NOMO-1 (cell line): ENCODE measurements at regions not wholly inside any gene's neighbourhood (a gene's known extent, or its start where the extent isn't known, plus 50 kb on each side); places are given as distances from the start of the nearest gene placed in this dataset.

Source experiments
- DNase-seq, 2 experiments: peaks; one replicate each; lab custom pipeline; 2025; ENCODE audit not compliant: unreplicated experiment in 2 of 2; lab: John Stamatoyannopoulos, UW

GRCh38 chr5:5711112-5711511 is 288.6 kb downstream of the ICE1 start:
- DNase-seq, result no peak

GRCh38 chr5:5710471-5710870 is 288.0 kb downstream of the ICE1 start:
- no peak for DNase-seq

- DNase-seq, result no peak
Measured at GRCh38 chr5:5708367-5708919, 286.0 kb downstream of the ICE1 start.

- no peak for DNase-seq
Measured at GRCh38 chr5:5705010-5705409, 282.5 kb downstream of the ICE1 start.

GRCh38 chr5:5704352-5704751 is 281.9 kb downstream of the ICE1 start:
- DNase-seq, result no peak

GRCh38 chr5:5702934-5703333 is 280.5 kb downstream of the ICE1 start:
- no peak for DNase-seq

- DNase-seq, result peak; percentile 33 to 45
Measured at GRCh38 chr5:5700549-5700948, 278.1 kb downstream of the ICE1 start.

- no peak for DNase-seq
Measured at GRCh38 chr5:5699062-5699461, 276.6 kb downstream of the ICE1 start.

GRCh38 chr5:5695266-5695665 is 272.8 kb downstream of the ICE1 start:
- no peak for DNase-seq

- no peak for DNase-seq
Measured at GRCh38 chr5:5688925-5689310, 266.4 kb downstream of the ICE1 start.

- DNase-seq, result no peak
Measured at GRCh38 chr5:5688194-5688924, 265.9 kb downstream of the ICE1 start.

- DNase-seq, result no peak
Measured at GRCh38 chr5:5687113-5687512, 264.6 kb downstream of the ICE1 start.

- DNase-seq, result no peak
Measured at GRCh38 chr5:5686356-5686755, 263.9 kb downstream of the ICE1 start.

GRCh38 chr5:5685737-5686136 is 263.3 kb downstream of the ICE1 start:
- no peak for DNase-seq

GRCh38 chr5:5683174-5683573 is 260.7 kb downstream of the ICE1 start:
- DNase-seq, result no peak

- no peak for DNase-seq
Measured at GRCh38 chr5:5678909-5679308, 256.4 kb downstream of the ICE1 start.

GRCh38 chr5:5677738-5678137 is 255.3 kb downstream of the ICE1 start:
- DNase-seq, result no peak

GRCh38 chr5:5676218-5676617 is 253.7 kb downstream of the ICE1 start:
- DNase-seq, result no peak

GRCh38 chr5:5675511-5675910 is 253.0 kb downstream of the ICE1 start:
- no peak for DNase-seq

- DNase-seq, result no peak
Measured at GRCh38 chr5:5671823-5672222, 249.3 kb downstream of the ICE1 start.

GRCh38 chr5:5667136-5667554 is 244.7 kb downstream of the ICE1 start:
- no peak for DNase-seq

GRCh38 chr5:5666369-5666768 is 243.9 kb downstream of the ICE1 start:
- no peak for DNase-seq

GRCh38 chr5:5666076-5666365 is 243.5 kb downstream of the ICE1 start:
- no peak for DNase-seq
